ENCODE measurements at regions not wholly inside any gene's neighbourhood (a gene's known extent, or its start where the extent isn't known, plus 50 kb on each side); places are given as distances from the start of the nearest gene placed in this dataset.
"Not testable (repeated sequence)": the region's sequence is repeated elsewhere in the genome, so short reads cannot be mapped to it uniquely, and the experiment has no call there.

GRCh38 chr2:40028792-40029488 lies 249.9 kb upstream of the THUMPD2 start:
- in situ Hi-C loops (cut with HindIII; ENCODE audit: low pct_unique_long_range_greater_than_20kb, low sequenced_read_pairs) = no loop called here
- DNase-seq (ENCODE audit: low read depth in 1 of 2, low spot score in 1 of 2) = no peak
- no peak for TF ChIP-seq JUND (IDR thresholded peaks at IDR 0.05; ENCODE audit: low read depth)

GRCh38 chr2:40027968-40028367 lies 248.9 kb upstream of the THUMPD2 start:
- no peak for TF ChIP-seq JUND (IDR thresholded peaks at IDR 0.05; ENCODE audit: low read depth)
- in situ Hi-C loops (cut with HindIII; ENCODE audit: low pct_unique_long_range_greater_than_20kb, low sequenced_read_pairs) = no loop called here
- no peak for DNase-seq (ENCODE audit: low read depth in 1 of 2, low spot score in 1 of 2)

GRCh38 chr2:40025276-40025675 lies 246.2 kb upstream of the THUMPD2 start:
- not testable (repeated sequence) for DNase-seq (ENCODE audit: low read depth in 1 of 2, low spot score in 1 of 2)

GRCh38 chr2:40020997-40021396 lies 241.9 kb upstream of the THUMPD2 start:
- no peak for DNase-seq (ENCODE audit: low read depth in 1 of 2, low spot score in 1 of 2)
- no peak for TF ChIP-seq JUND (IDR thresholded peaks at IDR 0.05; ENCODE audit: low read depth)
- in situ Hi-C loops (cut with HindIII; ENCODE audit: low pct_unique_long_range_greater_than_20kb, low sequenced_read_pairs) = no loop called here

More at GRCh38 chr2:40025276-40025675, 246.2 kb upstream of the THUMPD2 start:
- in situ Hi-C loops (cut with HindIII; ENCODE audit: low pct_unique_long_range_greater_than_20kb, low sequenced_read_pairs) = not testable (repeated sequence)

GRCh38 chr2:40016151-40016885 lies 237.3 kb upstream of the THUMPD2 start:
- no peak for DNase-seq (ENCODE audit: low read depth in 1 of 2, low spot score in 1 of 2)
- in situ Hi-C loops (cut with HindIII; ENCODE audit: low pct_unique_long_range_greater_than_20kb, low sequenced_read_pairs) = no loop called here
- no peak for TF ChIP-seq JUND (IDR thresholded peaks at IDR 0.05; ENCODE audit: low read depth)

GRCh38 chr2:40013962-40014361 lies 234.9 kb upstream of the THUMPD2 start:
- DNase-seq (ENCODE audit: low read depth in 1 of 2, low spot score in 1 of 2); in situ Hi-C loops (cut with HindIII; ENCODE audit: low pct_unique_long_range_greater_than_20kb, low sequenced_read_pairs): not testable (repeated sequence)

- no peak for TF ChIP-seq JUND (IDR thresholded peaks at IDR 0.05; ENCODE audit: low read depth)
- in situ Hi-C loops (cut with HindIII; ENCODE audit: low pct_unique_long_range_greater_than_20kb, low sequenced_read_pairs) = no loop called here
- no peak for DNase-seq (ENCODE audit: low read depth in 1 of 2, low spot score in 1 of 2)
Measured at GRCh38 chr2:40004336-40004735, 225.3 kb upstream of the THUMPD2 start.

GRCh38 chr2:40002339-40002738 lies 223.3 kb upstream of the THUMPD2 start:
- no peak for DNase-seq (ENCODE audit: low read depth in 1 of 2, low spot score in 1 of 2)
- TF ChIP-seq JUND (IDR thresholded peaks at IDR 0.05; ENCODE audit: low read depth) = no peak
- in situ Hi-C loops (cut with HindIII; ENCODE audit: low pct_unique_long_range_greater_than_20kb, low sequenced_read_pairs) = no loop called here

GRCh38 chr2:39999864-40000263 lies 220.8 kb upstream of the THUMPD2 start:
- no peak for TF ChIP-seq JUND (IDR thresholded peaks at IDR 0.05; ENCODE audit: low read depth)
- no peak for DNase-seq (ENCODE audit: low read depth in 1 of 2, low spot score in 1 of 2)
- in situ Hi-C loops (cut with HindIII; ENCODE audit: low pct_unique_long_range_greater_than_20kb, low sequenced_read_pairs) = no loop called here

- no peak for DNase-seq (ENCODE audit: low read depth in 1 of 2, low spot score in 1 of 2)
- TF ChIP-seq JUND (IDR thresholded peaks at IDR 0.05; ENCODE audit: low read depth) = no peak
- in situ Hi-C loops (cut with HindIII; ENCODE audit: low pct_unique_long_range_greater_than_20kb, low sequenced_read_pairs) = no loop called here
Measured at GRCh38 chr2:39998617-39999016, 219.6 kb upstream of the THUMPD2 start.

- no peak for TF ChIP-seq JUND (IDR thresholded peaks at IDR 0.05; ENCODE audit: low read depth)
- in situ Hi-C loops (cut with HindIII; ENCODE audit: low pct_unique_long_range_greater_than_20kb, low sequenced_read_pairs) = no loop called here
- no peak for DNase-seq (ENCODE audit: low read depth in 1 of 2, low spot score in 1 of 2)
Measured at GRCh38 chr2:39996653-39997080, 217.6 kb upstream of the THUMPD2 start.

GRCh38 chr2:39995005-39995737 lies 216.1 kb upstream of the THUMPD2 start:
- TF ChIP-seq JUND (IDR thresholded peaks at IDR 0.05; ENCODE audit: low read depth) = no peak
- in situ Hi-C loops (cut with HindIII; ENCODE audit: low pct_unique_long_range_greater_than_20kb, low sequenced_read_pairs) = no loop called here
- no peak for DNase-seq (ENCODE audit: low read depth in 1 of 2, low spot score in 1 of 2)

- no peak for TF ChIP-seq JUND (IDR thresholded peaks at IDR 0.05; ENCODE audit: low read depth)
- DNase-seq (ENCODE audit: low read depth in 1 of 2, low spot score in 1 of 2) = no peak
- in situ Hi-C loops (cut with HindIII; ENCODE audit: low pct_unique_long_range_greater_than_20kb, low sequenced_read_pairs) = no loop called here
Measured at GRCh38 chr2:39994151-39994550, 215.1 kb upstream of the THUMPD2 start.
